HepG2 (cell line): ENCODE measurements at regions not wholly inside any gene's neighbourhood (a gene's known extent, or its start where the extent isn't known, plus 50 kb on each side); places are given as distances from the start of the nearest gene placed in this dataset.
"Not testable (repeated sequence)": the region's sequence is repeated elsewhere in the genome, so short reads cannot be mapped to it uniquely, and the experiment has no call there.

Experiments
- BRCA1 ChIP-seq: sonication (generic); formaldehyde crosslinking; IDR thresholded peaks from 2 replicates; pipeline ENCODE4 v1.4.0; 2020; ENCODE audit warnings: missing genetic modification reagents
- CHD2 ChIP-seq: IDR thresholded peaks from 2 replicates; pipeline ENCODE4 v1.6.1; 2011; ENCODE audit warnings: low read depth, low read length, improper control_type of control experiment
- CTCF ChIP-seq: sonication (generic); formaldehyde crosslinking; IDR thresholded peaks from 2 replicates; pipeline ENCODE4 v1.5.0; 2020; ENCODE audit warnings: mild to moderate bottlenecking, missing genetic modification reagents, moderate library complexity
- FOXM1 ChIP-seq: sonication (generic); formaldehyde crosslinking; IDR thresholded peaks from 2 replicates; pipeline ENCODE4 v1.5.0; 2020; ENCODE audit warnings: missing genetic modification reagents
- NFIB ChIP-seq: sonication (generic); formaldehyde crosslinking; IDR thresholded peaks from 2 replicates; pipeline ENCODE4 v1.9.0; 2021; ENCODE audit warnings: missing genetic modification reagents, mild to moderate bottlenecking, borderline replicate concordance
- PRMT3 ChIP-seq: sonication (generic); formaldehyde crosslinking; IDR thresholded peaks from 2 replicates; pipeline ENCODE4 v1.8.1; 2022; ENCODE audit warnings: low read depth, mild to moderate bottlenecking, moderate library complexity, missing genetic modification reagents, borderline replicate concordance
- RERE ChIP-seq: IDR thresholded peaks from 2 replicates; pipeline ENCODE4 v1.6.1; 2016; ENCODE audit warnings: low read depth, missing genetic modification reagents, missing compliant biosample characterization
- THRA ChIP-seq: sonication (generic); formaldehyde crosslinking; IDR thresholded peaks from 2 replicates; pipeline ENCODE4 v1.4.0; 2020; ENCODE audit warnings: missing genetic modification reagents, borderline replicate concordance
- ZNF383 ChIP-seq: sonication (generic); formaldehyde crosslinking; IDR thresholded peaks from 2 replicates; pipeline ENCODE4 v1.4.0; 2020; ENCODE audit warnings: missing genetic modification reagents, mild to moderate bottlenecking, borderline replicate concordance
- TF ChIP-seq, protein P1 (sequence below): sonication (generic); formaldehyde crosslinking; IDR thresholded peaks from 2 replicates; pipeline ENCODE4 v1.4.0; 2020; ENCODE audit warnings: missing genetic modification reagents

- TF ChIP-seq, protein P1, sequence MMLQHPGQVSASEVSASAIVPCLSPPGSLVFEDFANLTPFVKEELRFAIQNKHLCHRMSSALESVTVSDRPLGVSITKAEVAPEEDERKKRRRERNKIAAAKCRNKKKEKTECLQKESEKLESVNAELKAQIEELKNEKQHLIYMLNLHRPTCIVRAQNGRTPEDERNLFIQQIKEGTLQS (CRISPR knock-in tag), result not testable (repeated sequence)
- not testable (repeated sequence) for TF ChIP-seq ZNF383; RERE (CRISPR knock-in tag); CTCF; BRCA1 (CRISPR knock-in tag); CHD2; THRA (CRISPR knock-in tag); PRMT3 (CRISPR knock-in tag); NFIB (CRISPR knock-in tag); FOXM1 (CRISPR knock-in tag)
Observed at GRCh38 chr3:106073806-106074205, 205.0 kb upstream of the CBLB start.
